Kidney glomerular epithelial cell (primary cell): ENCODE measurements at regions not wholly inside any gene's neighbourhood (a gene's known extent, or its start where the extent isn't known, plus 50 kb on each side); places are given as distances from the start of the nearest gene placed in this dataset.

ENCODE experiments used
- DNase-seq: peaks from one replicate; lab custom pipeline; 2025; lab: John Stamatoyannopoulos, UW

GRCh38 chr16:49910541-49911071 lies 54.7 kb upstream of the ZNF423 start:
- DNase-seq, result no peak

GRCh38 chr16:49911430-49911829 lies 55.5 kb upstream of the ZNF423 start:
- no peak for DNase-seq

- DNase-seq, result no peak
Measured at GRCh38 chr16:49912721-49913120, 56.8 kb upstream of the ZNF423 start.

DNA sequence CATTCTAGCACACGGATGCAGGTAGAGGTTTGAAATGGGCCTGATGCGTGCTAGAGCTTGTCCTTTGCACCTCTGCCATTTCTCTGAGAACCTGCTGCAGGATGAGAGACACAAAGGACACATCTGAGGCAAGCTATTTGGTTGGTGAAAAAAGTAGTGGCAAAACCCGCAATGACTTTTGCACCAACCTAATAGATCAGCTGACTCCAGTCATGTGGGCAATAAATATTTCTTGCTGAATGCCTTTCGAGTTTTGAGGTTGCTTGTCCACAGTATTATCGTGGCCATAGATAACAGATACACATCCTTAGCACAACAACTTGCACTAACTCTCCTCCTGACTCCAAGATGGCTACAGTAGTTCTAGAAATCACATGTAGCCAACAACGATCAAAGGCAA lies 57.8 kb upstream of the ZNF423 start:
- no peak for DNase-seq

DNA sequence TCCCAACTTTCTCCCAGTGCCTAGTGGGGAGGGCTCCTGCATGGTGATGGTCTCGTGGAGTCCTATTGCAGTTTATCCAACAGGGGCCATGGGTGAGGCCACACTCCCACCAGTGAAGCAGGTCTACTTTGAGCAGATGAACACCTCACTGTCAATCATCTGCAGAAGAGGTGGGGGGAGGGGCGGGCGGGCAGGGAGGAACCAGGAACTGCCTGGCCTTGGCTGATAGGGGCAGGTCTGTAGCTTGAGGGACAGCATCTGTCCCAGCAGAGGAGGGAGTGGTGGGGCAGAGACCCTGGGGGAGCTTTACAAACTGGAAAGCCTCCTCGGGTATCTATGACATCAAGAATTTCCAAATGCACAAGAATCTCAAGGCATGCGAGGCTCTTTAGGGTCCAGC lies 58.7 kb upstream of the ZNF423 start:
- no peak for DNase-seq

GRCh38 chr16:49918257-49918656 lies 62.3 kb upstream of the ZNF423 start:
- no peak for DNase-seq

GRCh38 chr16:49919327-49919726 lies 63.4 kb upstream of the ZNF423 start:
- DNase-seq, result no peak

DNA sequence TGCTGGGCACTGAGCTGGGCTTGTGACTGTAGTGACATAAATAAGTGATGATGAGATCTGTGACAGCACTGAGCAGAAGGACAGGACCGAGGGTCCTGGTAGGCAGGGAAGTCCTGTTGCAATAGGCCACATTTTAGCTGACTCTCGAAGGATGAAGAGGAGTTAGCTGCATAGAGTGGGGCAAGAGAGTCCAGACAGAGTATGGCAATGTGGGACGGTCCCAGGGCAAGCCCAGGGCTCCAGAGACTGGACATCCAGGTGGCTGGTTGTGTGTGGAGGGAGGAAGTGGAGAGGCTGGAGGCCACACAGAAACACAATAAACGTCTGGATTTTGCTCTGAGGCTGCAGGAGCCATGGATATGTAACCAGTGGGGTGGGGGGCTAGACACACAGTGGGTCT lies 64.5 kb upstream of the ZNF423 start:
- DNase-seq, result no peak

- no peak for DNase-seq
Measured at GRCh38 chr16:49921106-49921505, 65.2 kb upstream of the ZNF423 start.

GRCh38 chr16:49921791-49922456 lies 66.0 kb upstream of the ZNF423 start:
- peak; percentile 58 for DNase-seq

DNA sequence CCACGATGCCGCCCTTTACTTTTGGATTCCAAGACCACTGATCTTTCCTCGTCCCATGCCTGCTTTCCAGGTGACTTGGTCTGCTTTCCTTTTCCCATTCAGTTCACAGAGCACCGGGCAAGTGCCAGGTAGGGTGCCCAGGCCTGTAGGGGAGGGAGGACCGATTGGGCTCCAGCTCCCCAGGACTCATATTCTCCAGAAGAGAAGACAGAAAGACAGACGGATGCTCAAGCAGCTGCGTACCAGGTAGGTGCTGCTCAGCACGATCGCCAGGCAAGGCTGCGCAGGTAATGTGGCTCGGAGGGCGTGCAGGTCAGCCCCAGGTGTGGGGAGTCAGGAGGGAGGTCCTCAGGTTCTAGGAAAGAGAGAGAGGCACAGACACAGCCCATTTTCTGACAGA lies 67.5 kb upstream of the ZNF423 start:
- DNase-seq, result no peak

GRCh38 chr16:49924078-49924477 lies 68.2 kb upstream of the ZNF423 start:
- DNase-seq, result no peak

GRCh38 chr16:49926941-49927340 lies 71.0 kb upstream of the ZNF423 start:
- DNase-seq, result no peak

DNA sequence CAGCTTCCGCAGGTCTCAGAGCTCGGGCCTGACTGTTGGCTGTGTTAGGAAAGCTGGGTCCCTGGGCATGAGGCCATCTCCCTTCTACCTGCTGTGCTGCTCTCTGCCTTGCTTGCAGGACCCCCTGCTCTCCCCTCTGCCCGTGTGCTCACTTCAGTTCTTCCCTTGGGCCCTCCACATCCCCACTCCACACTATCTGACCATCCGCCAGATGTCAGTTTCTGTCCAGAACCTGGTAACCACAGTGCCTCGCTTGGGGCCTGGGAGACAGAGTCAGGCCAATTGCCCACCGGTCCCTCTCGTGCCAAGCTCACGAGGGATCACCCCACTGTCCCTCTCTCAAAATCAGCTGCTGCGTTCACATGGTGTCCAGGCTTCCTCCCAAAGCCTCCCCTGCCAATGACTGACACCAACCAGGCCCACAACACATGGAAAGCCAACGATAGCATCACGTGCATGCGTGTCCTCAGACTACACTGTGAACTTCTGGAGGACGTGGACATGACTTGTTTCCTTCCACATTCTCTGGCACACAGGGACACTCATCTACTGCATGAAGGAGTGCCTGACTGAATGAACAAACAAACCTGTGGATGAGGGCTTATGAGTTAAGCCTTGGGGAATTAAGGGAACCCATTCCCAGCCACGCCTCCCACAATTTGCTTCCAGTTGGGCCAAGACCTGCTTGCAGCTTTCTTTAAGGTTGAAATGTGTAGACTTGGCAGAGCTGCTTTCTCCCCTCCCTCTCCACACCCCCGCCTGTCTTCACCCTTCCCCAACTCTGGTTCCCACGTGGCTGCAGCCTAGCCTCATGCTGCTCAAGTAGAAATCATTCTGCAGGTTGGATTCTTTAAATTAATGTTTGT lies 72.5 kb upstream of the ZNF423 start:
- no peak for DNase-seq

DNA sequence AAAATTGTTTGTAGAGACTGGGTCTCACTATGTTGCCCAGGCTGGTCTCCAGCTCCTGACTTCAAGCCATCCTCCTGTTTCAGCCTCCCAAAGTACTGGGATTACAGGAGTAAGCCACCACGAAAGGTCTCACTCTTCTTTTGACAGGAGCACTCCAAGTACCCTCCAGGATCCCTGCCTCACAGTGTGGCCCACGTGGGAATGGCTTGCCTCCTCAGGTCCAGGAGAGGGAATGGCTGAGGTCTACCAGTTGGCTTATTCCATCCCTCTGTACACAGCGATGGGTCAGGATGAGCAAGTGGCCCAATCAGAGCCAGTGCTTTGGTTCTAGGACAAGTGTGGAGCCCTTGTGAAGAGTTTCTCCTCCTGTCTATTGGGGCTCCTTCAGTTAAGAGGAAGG lies 73.7 kb upstream of the ZNF423 start:
- DNase-seq, result no peak

DNA sequence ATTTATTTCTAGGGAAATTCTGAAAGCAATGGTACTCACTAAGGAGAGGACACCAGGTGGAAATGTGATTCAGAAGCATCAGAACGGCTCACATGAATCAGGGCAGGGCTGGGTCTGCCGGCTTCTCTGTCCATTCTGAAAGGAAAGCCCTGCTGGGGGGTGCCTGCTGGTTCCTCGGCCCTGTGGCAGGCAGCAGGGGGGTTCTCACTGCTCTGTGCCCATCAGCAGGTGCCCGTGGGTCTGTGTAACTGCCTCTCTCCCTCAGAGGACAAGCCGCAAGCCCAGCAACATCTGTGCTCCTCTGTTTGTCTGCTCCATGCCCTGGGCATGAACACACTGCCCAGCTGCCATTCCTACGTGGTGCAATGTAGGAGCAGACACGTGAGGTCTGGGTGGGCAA lies 74.9 kb upstream of the ZNF423 start:
- DNase-seq, result no peak

DNA sequence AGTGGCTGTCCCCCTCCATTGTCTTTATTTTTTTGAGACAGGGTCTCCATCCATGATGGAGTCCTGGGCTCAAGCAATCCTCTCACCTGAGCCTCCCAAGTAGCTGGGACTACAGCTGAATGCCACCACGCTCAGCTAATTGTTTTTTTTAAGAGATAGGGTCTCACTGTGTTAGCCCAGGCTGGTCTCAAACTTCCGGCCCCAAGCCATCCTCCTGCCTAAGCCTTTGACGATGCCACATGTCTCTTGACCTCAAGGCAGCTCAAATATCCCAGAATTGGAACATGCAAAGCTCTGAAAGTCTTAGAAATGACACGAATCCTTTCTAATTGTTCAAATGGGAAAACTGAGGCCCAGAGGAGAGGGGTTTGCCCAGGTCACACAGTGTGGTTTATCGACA lies 75.4 kb upstream of the ZNF423 start:
- no peak for DNase-seq

DNA sequence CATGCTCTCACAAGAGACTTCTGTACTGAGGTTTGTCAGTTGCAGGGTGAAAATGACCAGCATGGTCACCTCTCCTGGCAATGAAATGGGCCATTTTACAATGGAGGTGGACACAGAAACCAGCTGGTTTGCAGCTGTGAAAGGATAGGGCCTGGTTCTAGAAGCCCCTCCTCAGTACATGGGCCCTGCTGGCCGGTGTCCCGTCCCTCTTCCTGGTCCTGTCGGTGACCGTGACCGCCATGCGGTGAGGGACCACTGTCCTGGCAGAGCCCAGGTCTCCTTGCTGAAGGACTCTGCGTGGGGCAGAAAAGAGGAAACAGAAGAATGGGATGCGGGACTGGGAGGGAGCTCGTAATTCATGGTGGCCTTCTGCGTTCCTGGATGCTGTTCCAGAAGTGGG lies 76.0 kb upstream of the ZNF423 start:
- no peak for DNase-seq

- DNase-seq, result no peak
Measured at GRCh38 chr16:49932434-49932833, 76.5 kb upstream of the ZNF423 start.

DNA sequence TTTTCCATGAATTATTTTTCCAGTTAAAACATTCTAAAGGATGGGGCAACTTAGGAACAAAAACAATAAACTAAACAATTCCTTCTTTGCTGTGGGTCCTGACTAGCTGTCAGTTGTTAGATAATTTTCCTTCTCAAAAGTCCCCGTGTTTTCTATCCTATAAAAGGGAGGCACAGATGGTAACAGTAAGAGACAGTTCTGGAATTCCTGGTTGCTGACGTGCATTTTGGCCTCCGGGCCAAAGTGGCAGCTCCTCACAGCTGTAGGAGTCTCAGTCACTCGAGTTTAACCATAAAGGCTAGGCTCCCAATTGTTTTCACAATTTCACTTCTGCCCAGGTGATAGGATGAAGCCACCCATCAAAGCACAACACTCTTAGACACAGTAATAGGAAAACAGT lies 77.0 kb upstream of the ZNF423 start:
- peak; percentile 30 for DNase-seq

DNA sequence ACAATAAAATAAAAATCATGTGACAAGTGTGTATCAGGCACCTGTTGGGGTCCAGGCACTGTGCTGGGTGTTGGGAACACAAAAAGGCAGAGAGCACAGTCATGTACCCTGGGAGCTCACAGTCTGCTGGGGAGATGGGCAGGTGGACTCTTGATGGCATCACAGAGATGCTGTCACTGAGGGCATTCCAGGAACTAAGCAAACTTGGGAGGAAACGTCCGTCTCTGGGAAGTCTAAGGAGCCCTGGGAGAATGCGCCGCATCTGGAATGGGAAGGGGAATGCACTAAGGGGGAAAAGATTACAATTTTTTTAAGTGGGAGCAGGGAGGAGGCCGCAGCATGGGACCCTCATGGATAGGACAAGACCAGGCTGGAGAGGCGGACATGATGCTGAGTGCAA lies 80.9 kb upstream of the ZNF423 start:
- DNase-seq, result no peak

GRCh38 chr16:49937886-49938285 lies 82.0 kb upstream of the ZNF423 start:
- no peak for DNase-seq

DNA sequence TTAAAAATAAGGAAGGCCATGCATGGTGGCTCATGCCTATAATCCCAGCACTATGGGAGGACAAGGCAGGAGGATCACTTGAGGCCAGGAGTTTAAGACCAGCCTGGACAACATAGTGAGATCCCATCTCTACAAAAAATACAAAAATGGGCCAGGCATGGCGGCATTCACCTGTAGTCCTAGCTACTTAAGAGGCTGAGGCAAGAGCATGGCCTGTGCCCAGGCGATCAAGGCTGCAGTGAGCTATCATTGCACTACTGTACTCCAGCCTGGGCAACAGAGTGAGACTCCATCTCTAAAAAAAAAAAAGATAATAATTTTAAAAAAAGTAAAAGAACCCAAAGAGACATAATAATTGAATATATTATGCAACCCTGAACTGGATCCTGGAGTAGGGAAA lies 83.6 kb upstream of the ZNF423 start:
- no peak for DNase-seq
